Testis (tissue), 2 donors: ENCODE measurements at regions not wholly inside any gene's neighbourhood (a gene's known extent, or its start where the extent isn't known, plus 50 kb on each side); places are given as distances from the start of the nearest gene placed in this dataset.
A peak's percentile ranks its signal among the peaks of the same experiment; 100 is the strongest.

Experiments used
- DNase-seq: peaks from one replicate; pipeline ENCODE4 v3.0.0-alpha.2; 2019
- H3K27ac ChIP-seq, 2 donors: fragments of 200-600 bp; sonication (generic); one replicate each; pipeline ENCODE4 v1.5.1; 2019
- H3K27me3 ChIP-seq: fragments of 200-600 bp; sonication (generic); one replicate; pipeline ENCODE4 v1.5.1; 2019
- H3K36me3 ChIP-seq: fragments of 200-600 bp; sonication (generic); one replicate; pipeline ENCODE4 v1.5.1; 2017; ENCODE audit warnings: low read depth; ENCODE audit errors: missing control alignments
- H3K4me1 ChIP-seq: fragments of 200-600 bp; sonication (generic); one replicate; pipeline ENCODE4 v1.5.1; 2019
- H3K4me3 ChIP-seq, 2 donors: fragments of 200-600 bp; sonication (generic); one replicate each; pipeline ENCODE4 v1.5.1; 2017 to 2019
- H3K9me3 ChIP-seq: fragments of 200-600 bp; sonication (generic); one replicate; pipeline ENCODE4 v1.5.1; 2017
- CTCF ChIP-seq, 3 experiments: fragments of 450-650 bp in 2 of 3; fragments of 200-600 bp in 1 of 3; sonication (generic) in 1 of 3; IDR thresholded peaks; one replicate each; pipeline ENCODE4 v1.5.1; 2016 to 2019; ENCODE audit warnings: antibody characterized with exemption in 3 of 3, mild to moderate bottlenecking in 2 of 3, moderate library complexity in 1 of 3
- POLR2A ChIP-seq: fragments of 450-650 bp; IDR thresholded peaks from one replicate; pipeline ENCODE4 v1.6.1; 2017; ENCODE audit warnings: antibody characterized with exemption, mild to moderate bottlenecking, moderate library complexity
- WGBS, 2 donors: methylation state at CpG; one replicate each; pipeline ENCODE4 v1.1.5; 2018; 5-methylcytosine and 5-hydroxymethylcytosine counted together
- intact Hi-C: fragments of 100-400 bp; cut with DNase I; formaldehyde crosslinking; loops from one replicate; pipeline ENCODE4 v1.15.1; 2023; ENCODE audit warnings: low total_unique reads

- DNase-seq = peak; percentile 21
- H3K9me3 ChIP-seq = no peaks in the 10 kb centered on the region
- WGBS, 2 donors = 74 to 78% methylated on average over 3 of the region's 3 CpGs
- no peak overlapping the region for H3K27ac ChIP-seq
- no peak overlapping the region for H3K4me3 ChIP-seq
- H3K36me3 ChIP-seq = no peaks in the 10 kb centered on the region
- TF ChIP-seq CTCF (IDR thresholded peaks at IDR 0.05) (no peak), POLR2A (no peak)
- no peaks in the 10 kb centered on the region for H3K4me1 ChIP-seq
- intact Hi-C loops = no loop called here
- no peaks in the 10 kb centered on the region for H3K27me3 ChIP-seq
These were observed 190.7 kb downstream of the CDCA7 start for GRCh38 chr2:173545364-173545763.

GRCh38 chr2:173547499-173547898, 192.8 kb downstream of the CDCA7 start:
- H3K36me3 ChIP-seq = no peaks in the 10 kb centered on the region
- intact Hi-C loops = no loop called here
- no peaks in the 10 kb centered on the region for H3K9me3 ChIP-seq
- TF ChIP-seq CTCF (IDR thresholded peaks at IDR 0.05) = no peak
- TF ChIP-seq POLR2A = no peak
- no peak overlapping the region for H3K27ac ChIP-seq
- no peaks in the 10 kb centered on the region for H3K4me1 ChIP-seq
- 88 to 90% methylated on average over 6 of the region's 6 CpGs for WGBS, 2 donors
- H3K27me3 ChIP-seq = no peaks in the 10 kb centered on the region
- H3K4me3 ChIP-seq = no peak overlapping the region
- DNase-seq = no peak

- H3K9me3 ChIP-seq = no peaks in the 10 kb centered on the region
These were observed 195.5 kb downstream of the CDCA7 start for GRCh38 chr2:173550143-173550542.

GRCh38 chr2:173552531-173552930, 197.9 kb downstream of the CDCA7 start:
- TF ChIP-seq POLR2A = no peak
- TF ChIP-seq CTCF (IDR thresholded peaks at IDR 0.05) = no peak
- no peak for DNase-seq
- intact Hi-C loops = no loop called here
- Histone ChIP-seq H3K36me3 (no peaks in the 10 kb centered on the region), H3K27ac (no peak overlapping the region), H3K4me3 (no peak overlapping the region), H3K27me3 (no peaks in the 10 kb centered on the region), H3K4me1 (no peaks in the 10 kb centered on the region), H3K9me3 (no peaks in the 10 kb centered on the region)
- WGBS, 2 donors = 52 to 94% methylated on average over 3 of the region's 3 CpGs

More at GRCh38 chr2:173550143-173550542, 195.5 kb downstream of the CDCA7 start:
- H3K27ac ChIP-seq = no peak overlapping the region
- H3K36me3 ChIP-seq = no peaks in the 10 kb centered on the region
- no peak for DNase-seq
- H3K27me3 ChIP-seq = no peaks in the 10 kb centered on the region
- 55 to 70% methylated on average over 1 of the region's 1 CpG for WGBS, 2 donors
- intact Hi-C loops = no loop called here
- TF ChIP-seq POLR2A = no peak
- no peak for TF ChIP-seq CTCF (IDR thresholded peaks at IDR 0.05)
- no peak overlapping the region for H3K4me3 ChIP-seq
- H3K4me1 ChIP-seq = no peaks in the 10 kb centered on the region

- 70 to 80% methylated on average over 6 of the region's 6 CpGs for WGBS, 2 donors
- intact Hi-C loops = no loop called here
These were observed 198.9 kb downstream of the CDCA7 start for GRCh38 chr2:173553593-173553992.

More at GRCh38 chr2:173553593-173553992, 198.9 kb downstream of the CDCA7 start:
- Histone ChIP-seq H3K36me3 (no peaks in the 10 kb centered on the region), H3K4me1 (no peaks in the 10 kb centered on the region), H3K27ac (no peak overlapping the region), H3K4me3 (no peak overlapping the region), H3K9me3 (no peaks in the 10 kb centered on the region), H3K27me3 (no peaks in the 10 kb centered on the region)
- DNase-seq = no peak
- no peak for TF ChIP-seq CTCF (IDR thresholded peaks at IDR 0.05)
- TF ChIP-seq POLR2A = no peak
